22Rv1 (cell line): ENCODE measurements at regions not wholly inside any gene's neighbourhood (a gene's known extent, or its start where the extent isn't known, plus 50 kb on each side); places are given as distances from the start of the nearest gene placed in this dataset.

Experiments
- H3K27ac ChIP-seq: fragments of 450-650 bp; 2 replicates; pipeline ENCODE4 v1.5.1; 2017
- CTCF ChIP-seq: fragments of 450-650 bp; IDR thresholded peaks from 2 replicates; pipeline ENCODE4 v1.5.1; 2017; ENCODE audit warnings: mild to moderate bottlenecking
- ZFX ChIP-seq: fragments of 450-650 bp; IDR thresholded peaks from 2 replicates; pipeline ENCODE4 v1.6.1; 2017; ENCODE audit warnings: antibody characterized with exemption, borderline replicate concordance

- peak overlapping the region; percentile 38 for H3K27ac ChIP-seq
- no peak for TF ChIP-seq ZFX
- no peak for TF ChIP-seq CTCF
Observed at GRCh38 chrX:146154191-146154590, 336.6 kb downstream of the SLITRK2 start.

- H3K27ac ChIP-seq, result no peak overlapping the region
- no peak for TF ChIP-seq CTCF
- TF ChIP-seq ZFX, result no peak
Observed at GRCh38 chrX:146160443-146161203, 343.0 kb downstream of the SLITRK2 start.

GRCh38 chrX:146173742-146174141, 356.1 kb downstream of the SLITRK2 start:
- H3K27ac ChIP-seq, result no peak overlapping the region
- TF ChIP-seq CTCF (no peak), ZFX (no peak)

- TF ChIP-seq ZFX (no peak), CTCF (no peak)
Observed at GRCh38 chrX:146181858-146182257, 364.2 kb downstream of the SLITRK2 start.

GRCh38 chrX:146186540-146186939, 368.9 kb downstream of the SLITRK2 start:
- H3K27ac ChIP-seq, result no peak overlapping the region
- TF ChIP-seq ZFX (no peak), CTCF (no peak)

More at GRCh38 chrX:146181858-146182257, 364.2 kb downstream of the SLITRK2 start:
- no peak overlapping the region for H3K27ac ChIP-seq

- TF ChIP-seq CTCF (no peak), ZFX (no peak)
- H3K27ac ChIP-seq, result no peak overlapping the region
Observed at GRCh38 chrX:146189371-146189770, 371.7 kb downstream of the SLITRK2 start.

- TF ChIP-seq ZFX, result no peak
- TF ChIP-seq CTCF, result no peak
- no peak overlapping the region for H3K27ac ChIP-seq
Observed at GRCh38 chrX:146208821-146209220, 391.2 kb downstream of the SLITRK2 start.
